ENCODE measurements at regions not wholly inside any gene's neighbourhood (a gene's known extent, or its start where the extent isn't known, plus 50 kb on each side); places are given as distances from the start of the nearest gene placed in this dataset.

DNA sequence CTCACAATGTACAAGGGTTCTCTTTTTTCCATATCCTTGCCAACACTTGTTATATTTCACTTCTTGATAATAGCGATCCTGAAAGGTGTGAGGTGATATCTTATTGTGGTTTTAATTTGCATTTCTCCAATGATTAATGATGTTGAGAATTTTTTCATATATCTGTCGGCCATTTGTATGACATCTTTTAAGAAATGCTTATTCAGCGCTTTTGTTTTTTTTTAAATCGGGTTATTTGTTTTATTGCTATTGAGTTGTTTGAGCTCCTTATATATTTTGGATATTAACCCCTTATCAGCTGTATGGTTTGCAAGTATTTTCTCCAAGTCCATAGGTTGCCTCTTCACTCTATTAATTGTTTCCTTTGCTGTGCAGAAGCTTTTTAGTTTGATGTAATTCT lies 218.8 kb downstream of the MTERF1 start:
- ChIA-PET CTCF (no interaction called here), POLR2A (no interaction called here)
- TF ChIP-seq, protein P1, sequence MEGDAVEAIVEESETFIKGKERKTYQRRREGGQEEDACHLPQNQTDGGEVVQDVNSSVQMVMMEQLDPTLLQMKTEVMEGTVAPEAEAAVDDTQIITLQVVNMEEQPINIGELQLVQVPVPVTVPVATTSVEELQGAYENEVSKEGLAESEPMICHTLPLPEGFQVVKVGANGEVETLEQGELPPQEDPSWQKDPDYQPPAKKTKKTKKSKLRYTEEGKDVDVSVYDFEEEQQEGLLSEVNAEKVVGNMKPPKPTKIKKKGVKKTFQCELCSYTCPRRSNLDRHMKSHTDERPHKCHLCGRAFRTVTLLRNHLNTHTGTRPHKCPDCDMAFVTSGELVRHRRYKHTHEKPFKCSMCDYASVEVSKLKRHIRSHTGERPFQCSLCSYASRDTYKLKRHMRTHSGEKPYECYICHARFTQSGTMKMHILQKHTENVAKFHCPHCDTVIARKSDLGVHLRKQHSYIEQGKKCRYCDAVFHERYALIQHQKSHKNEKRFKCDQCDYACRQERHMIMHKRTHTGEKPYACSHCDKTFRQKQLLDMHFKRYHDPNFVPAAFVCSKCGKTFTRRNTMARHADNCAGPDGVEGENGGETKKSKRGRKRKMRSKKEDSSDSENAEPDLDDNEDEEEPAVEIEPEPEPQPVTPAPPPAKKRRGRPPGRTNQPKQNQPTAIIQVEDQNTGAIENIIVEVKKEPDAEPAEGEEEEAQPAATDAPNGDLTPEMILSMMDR (IDR thresholded peaks at IDR 0.05) = no peak
- DNase-seq (no peak), ATAC-seq (ENCODE audit: poor library complexity) (no peak)
- no peak overlapping the region for H3K4me3 Mint-ChIP-seq
- no peaks in the 10 kb centered on the region for H3K36me3 Mint-ChIP-seq (ENCODE audit: low read depth)
- H3K27me3 Mint-ChIP-seq = no peaks in the 10 kb centered on the region
- H3K4me3 ChIP-seq (ENCODE audit: low read length) = no peak overlapping the region
- H3K27me3 ChIP-seq (ENCODE audit: control insufficient read depth in 1 of 2, insufficient read depth in 2 of 2, low read length in 2 of 2) = no peaks in the 10 kb centered on the region
- peaks cover 2% of the 10 kb centered on the region for H3K9me3 Mint-ChIP-seq
- intact Hi-C loops (cut with DNase I, micrococcal nuclease) = no loop called here
- no peak overlapping the region for H3K27ac ChIP-seq (ENCODE audit: low read depth in 1 of 2, low read length in 2 of 2)
- H3K9me3 ChIP-seq (ENCODE audit: control insufficient read depth in 1 of 2, insufficient read depth in 1 of 2, low read length in 2 of 2) = peaks cover under 1 to 6% of the 10 kb centered on the region in 2 experiments
- H3K4me1 Mint-ChIP-seq (ENCODE audit: low read depth) = no peaks in the 10 kb centered on the region
- no peak overlapping the region for H3K27ac Mint-ChIP-seq
- H3K36me3 ChIP-seq (ENCODE audit: insufficient read depth, low read length) = no peaks in the 10 kb centered on the region
- no peaks in the 10 kb centered on the region for H3K4me1 ChIP-seq (ENCODE audit: insufficient read depth, low read length)

DNA sequence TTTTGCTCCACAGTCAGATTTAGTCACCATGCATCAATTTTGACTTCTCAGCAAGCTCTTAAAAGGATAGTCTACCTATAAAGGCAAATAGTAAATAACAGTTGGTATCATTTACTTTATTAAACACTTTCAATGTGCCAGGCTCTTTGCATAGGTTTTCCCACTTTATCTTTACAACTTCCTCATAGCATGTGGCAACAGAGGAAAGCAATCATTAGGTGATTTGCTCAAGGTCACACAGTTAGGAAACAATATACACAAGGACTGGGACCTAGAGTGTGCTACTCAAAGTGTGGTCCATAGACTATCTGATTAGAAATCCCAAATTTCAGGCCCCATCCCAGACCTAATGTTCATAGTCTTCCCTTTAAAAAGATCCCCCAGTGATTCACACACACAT lies 212.3 kb downstream of the MTERF1 start:
- no peak for ATAC-seq (ENCODE audit: poor library complexity)
- no peaks in the 10 kb centered on the region for H3K36me3 ChIP-seq (ENCODE audit: insufficient read depth, low read length)
- CTCF ChIA-PET = no interaction called here
- no peak overlapping the region for H3K4me3 ChIP-seq (ENCODE audit: low read length)
- Mint-ChIP-seq H3K27me3 (no peaks in the 10 kb centered on the region), H3K27ac (no peak overlapping the region), H3K4me3 (no peak overlapping the region), H3K36me3 (ENCODE audit: low read depth) (no peaks in the 10 kb centered on the region), H3K9me3 (peaks cover 2% of the 10 kb centered on the region), H3K4me1 (ENCODE audit: low read depth) (no peaks in the 10 kb centered on the region)
- H3K9me3 ChIP-seq (ENCODE audit: control insufficient read depth in 1 of 2, insufficient read depth in 1 of 2, low read length in 2 of 2) = peaks cover 3 to 5% of the 10 kb centered on the region in 2 experiments
- no peaks in the 10 kb centered on the region for H3K4me1 ChIP-seq (ENCODE audit: insufficient read depth, low read length)
- H3K27ac ChIP-seq (ENCODE audit: low read depth in 1 of 2, low read length in 2 of 2) = no peak overlapping the region
- H3K27me3 ChIP-seq (ENCODE audit: control insufficient read depth in 1 of 2, insufficient read depth in 2 of 2, low read length in 2 of 2) = no peaks in the 10 kb centered on the region
- no peak for DNase-seq
- intact Hi-C loops (cut with DNase I, micrococcal nuclease) = no loop called here
- TF ChIP-seq, protein P1 (IDR thresholded peaks at IDR 0.05) = no peak
- POLR2A ChIA-PET = no interaction called here

DNA sequence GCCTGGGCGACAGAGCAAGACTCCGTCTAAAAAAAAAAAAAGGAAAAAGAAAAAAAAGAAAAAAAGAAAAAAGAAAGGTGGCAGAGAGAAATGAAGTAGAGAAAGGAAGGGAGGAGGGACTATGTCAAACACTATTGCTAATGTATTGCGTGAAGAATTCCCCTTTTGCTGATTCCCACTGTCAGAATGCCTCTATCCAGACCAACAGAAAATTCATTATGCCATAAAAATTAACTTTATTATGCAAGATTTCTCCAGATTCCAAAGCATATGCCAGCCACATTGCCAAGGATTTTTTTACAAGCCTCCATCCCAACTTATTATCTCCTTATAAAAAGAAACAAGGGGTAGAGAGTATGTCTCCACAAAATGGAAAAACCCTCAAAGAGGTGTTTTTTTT lies 209.3 kb downstream of the MTERF1 start:
- DNase-seq (no peak), ATAC-seq (ENCODE audit: poor library complexity) (no peak)
- no peak overlapping the region for H3K4me3 ChIP-seq (ENCODE audit: low read length)
- H3K4me3 Mint-ChIP-seq = no peak overlapping the region
- H3K36me3 ChIP-seq (ENCODE audit: insufficient read depth, low read length) = no peaks in the 10 kb centered on the region
- intact Hi-C loops (cut with DNase I, micrococcal nuclease) = no loop called here
- ChIA-PET CTCF (no interaction called here), POLR2A (no interaction called here)
- no peaks in the 10 kb centered on the region for H3K27me3 ChIP-seq (ENCODE audit: control insufficient read depth in 1 of 2, insufficient read depth in 2 of 2, low read length in 2 of 2)
- H3K36me3 Mint-ChIP-seq (ENCODE audit: low read depth) = no peaks in the 10 kb centered on the region
- H3K9me3 ChIP-seq (ENCODE audit: control insufficient read depth in 1 of 2, insufficient read depth in 1 of 2, low read length in 2 of 2) = peaks cover 0 to 7% of the 10 kb centered on the region in 2 experiments
- H3K27ac ChIP-seq (ENCODE audit: low read depth in 1 of 2, low read length in 2 of 2) = no peak overlapping the region
- no peaks in the 10 kb centered on the region for H3K4me1 ChIP-seq (ENCODE audit: insufficient read depth, low read length)
- H3K4me1 Mint-ChIP-seq (ENCODE audit: low read depth) = no peaks in the 10 kb centered on the region
- no peak overlapping the region for H3K27ac Mint-ChIP-seq
- H3K27me3 Mint-ChIP-seq = no peaks in the 10 kb centered on the region
- TF ChIP-seq, protein P1 (IDR thresholded peaks at IDR 0.05) = no peak
- H3K9me3 Mint-ChIP-seq = no peaks in the 10 kb centered on the region

Data from CD4-positive, alpha-beta T cell (primary cell).